ENCODE measurements at regions not wholly inside any gene's neighbourhood (a gene's known extent, or its start where the extent isn't known, plus 50 kb on each side); places are given as distances from the start of the nearest gene placed in this dataset.
"Not testable (repeated sequence)": the region's sequence is repeated elsewhere in the genome, so short reads cannot be mapped to it uniquely, and the experiment has no call there.

DNA sequence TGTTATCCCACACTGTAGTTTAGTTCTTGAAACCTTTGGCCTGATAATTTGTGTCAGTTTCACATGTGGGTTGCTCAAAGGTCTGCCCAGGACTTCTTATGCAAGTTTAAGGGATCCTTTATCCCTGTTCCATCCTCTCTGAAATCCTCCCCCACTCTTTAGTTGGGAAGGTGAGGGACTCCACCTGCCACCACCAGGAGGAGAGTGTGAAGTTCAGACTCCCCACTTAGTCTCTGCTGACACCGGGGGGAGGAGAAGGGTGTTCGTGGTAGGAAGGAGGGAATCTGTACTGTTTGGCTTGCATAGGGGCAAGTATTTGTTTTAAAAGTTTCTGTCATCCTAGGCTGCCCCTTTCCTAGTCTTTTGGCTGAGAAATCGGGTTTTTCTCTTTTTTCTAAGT, 211.8 kb downstream of the PPP4R3C start:
- in situ Hi-C loops (cut with HindIII; ENCODE audit: low pct_unique_long_range_greater_than_20kb, low sequenced_read_pairs): no loop called here
- TF ChIP-seq JUND (IDR thresholded peaks at IDR 0.05; ENCODE audit: low read depth): no peak

GRCh38 chrX:27242581-27242980, 220.6 kb downstream of the PPP4R3C start:
- no peak for TF ChIP-seq JUND (IDR thresholded peaks at IDR 0.05; ENCODE audit: low read depth)
- in situ Hi-C loops (cut with HindIII; ENCODE audit: low pct_unique_long_range_greater_than_20kb, low sequenced_read_pairs): no loop called here
- DNase-seq (ENCODE audit: low read depth in 1 of 2, low spot score in 1 of 2): no peak

More for the DNA sequence above, 211.8 kb downstream of the PPP4R3C start:
- no peak for DNase-seq (ENCODE audit: low read depth in 1 of 2, low spot score in 1 of 2)

DNA sequence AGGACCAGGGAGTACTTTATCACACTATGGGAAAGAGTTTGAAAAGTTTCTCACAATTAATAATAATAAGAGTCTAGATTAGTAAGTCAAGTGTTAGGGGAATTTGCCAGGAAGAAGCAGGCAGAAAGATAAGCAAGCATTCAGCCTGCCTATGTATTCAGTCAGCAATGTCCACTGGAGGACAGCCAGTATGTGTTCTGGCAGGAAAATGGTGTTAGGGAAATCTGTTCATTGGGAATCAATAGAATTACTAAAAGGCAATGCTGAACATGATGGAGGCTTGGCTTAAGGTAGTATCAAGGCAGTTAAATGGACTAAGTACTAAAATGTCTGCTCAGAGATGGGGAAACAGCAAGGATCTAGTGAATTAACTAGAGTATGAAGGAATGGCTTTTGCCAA, 221.2 kb downstream of the PPP4R3C start:
- in situ Hi-C loops (cut with HindIII; ENCODE audit: low pct_unique_long_range_greater_than_20kb, low sequenced_read_pairs): no loop called here
- TF ChIP-seq JUND (IDR thresholded peaks at IDR 0.05; ENCODE audit: low read depth): no peak
- DNase-seq (ENCODE audit: low read depth in 1 of 2, low spot score in 1 of 2): no peak

GRCh38 chrX:27240042-27240441, 223.1 kb downstream of the PPP4R3C start:
- in situ Hi-C loops (cut with HindIII; ENCODE audit: low pct_unique_long_range_greater_than_20kb, low sequenced_read_pairs); DNase-seq (ENCODE audit: low read depth in 1 of 2, low spot score in 1 of 2): not testable (repeated sequence)

- TF ChIP-seq JUND (IDR thresholded peaks at IDR 0.05; ENCODE audit: low read depth): no peak
- in situ Hi-C loops (cut with HindIII; ENCODE audit: low pct_unique_long_range_greater_than_20kb, low sequenced_read_pairs): no loop called here
- no peak for DNase-seq (ENCODE audit: low read depth in 1 of 2, low spot score in 1 of 2)
Observed at GRCh38 chrX:27236681-27237080, 226.5 kb downstream of the PPP4R3C start.

- DNase-seq (ENCODE audit: low read depth in 1 of 2, low spot score in 1 of 2): no peak
- in situ Hi-C loops (cut with HindIII; ENCODE audit: low pct_unique_long_range_greater_than_20kb, low sequenced_read_pairs): no loop called here
- no peak for TF ChIP-seq JUND (IDR thresholded peaks at IDR 0.05; ENCODE audit: low read depth)
Observed at GRCh38 chrX:27229721-27230120, 233.4 kb downstream of the PPP4R3C start.

GRCh38 chrX:27222661-27223060, 240.5 kb downstream of the PPP4R3C start:
- no peak for DNase-seq (ENCODE audit: low read depth in 1 of 2, low spot score in 1 of 2)
- in situ Hi-C loops (cut with HindIII; ENCODE audit: low pct_unique_long_range_greater_than_20kb, low sequenced_read_pairs): no loop called here
- no peak for TF ChIP-seq JUND (IDR thresholded peaks at IDR 0.05; ENCODE audit: low read depth)

DNA sequence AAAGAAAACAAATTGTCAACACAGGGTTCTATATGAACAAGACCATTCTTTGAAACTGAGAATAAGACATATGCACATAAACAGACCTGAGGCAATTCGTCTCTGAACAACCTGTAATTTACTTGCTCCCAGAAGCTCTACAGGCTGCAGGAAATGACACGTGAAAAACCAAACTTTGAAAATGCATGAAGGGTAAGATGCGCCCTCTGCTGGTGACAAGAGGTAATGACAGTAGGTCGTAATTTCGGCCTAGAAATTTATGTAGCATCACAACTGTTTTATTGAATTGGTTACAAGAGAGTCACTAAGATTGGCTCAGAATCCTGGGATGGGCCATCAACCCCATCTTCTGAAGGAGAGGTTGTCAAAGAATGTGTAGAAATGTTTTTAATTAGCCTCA, 276.5 kb downstream of the PPP4R3C start:
- DNase-seq (ENCODE audit: low read depth in 1 of 2, low spot score in 1 of 2): peak; percentile 4 to 63
- TF ChIP-seq JUND (IDR thresholded peaks at IDR 0.05; ENCODE audit: low read depth): no peak
- in situ Hi-C loops (cut with HindIII; ENCODE audit: low pct_unique_long_range_greater_than_20kb, low sequenced_read_pairs): no loop called here

DNA sequence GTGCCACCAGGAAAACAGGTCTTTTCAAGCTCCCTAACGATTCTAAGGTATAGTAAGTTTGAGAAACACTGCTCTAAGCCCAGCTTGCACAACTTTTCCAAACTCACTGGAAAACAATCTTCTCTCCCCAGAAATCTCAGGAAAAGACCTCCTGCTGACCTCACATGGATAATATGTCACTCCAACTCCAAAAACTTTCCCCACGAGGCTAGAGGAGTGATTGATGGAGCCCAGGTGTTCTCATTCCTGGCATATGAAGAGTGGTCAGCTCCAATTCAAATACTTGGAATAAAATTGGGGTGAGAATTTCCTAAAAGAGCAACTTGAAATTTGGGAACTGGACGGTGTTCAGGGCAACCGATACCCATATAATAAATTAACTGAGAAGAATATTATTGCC, 299.9 kb downstream of the PPP4R3C start:
- no peak for DNase-seq (ENCODE audit: low read depth in 1 of 2, low spot score in 1 of 2)
- TF ChIP-seq JUND (IDR thresholded peaks at IDR 0.05; ENCODE audit: low read depth): no peak
- in situ Hi-C loops (cut with HindIII; ENCODE audit: low pct_unique_long_range_greater_than_20kb, low sequenced_read_pairs): no loop called here

- no peak for TF ChIP-seq JUND (IDR thresholded peaks at IDR 0.05; ENCODE audit: low read depth)
- in situ Hi-C loops (cut with HindIII; ENCODE audit: low pct_unique_long_range_greater_than_20kb, low sequenced_read_pairs): no loop called here
- no peak for DNase-seq (ENCODE audit: low read depth in 1 of 2, low spot score in 1 of 2)
Observed at GRCh38 chrX:27162496-27162895, 300.6 kb downstream of the PPP4R3C start.

GRCh38 chrX:27156921-27157320, 306.2 kb downstream of the PPP4R3C start:
- in situ Hi-C loops (cut with HindIII; ENCODE audit: low pct_unique_long_range_greater_than_20kb, low sequenced_read_pairs): not testable (repeated sequence)

GRCh38 chrX:27136325-27136724, 326.8 kb downstream of the PPP4R3C start:
- in situ Hi-C loops (cut with HindIII; ENCODE audit: low pct_unique_long_range_greater_than_20kb, low sequenced_read_pairs): no loop called here
- DNase-seq (ENCODE audit: low read depth in 1 of 2, low spot score in 1 of 2): no peak
- TF ChIP-seq JUND (IDR thresholded peaks at IDR 0.05; ENCODE audit: low read depth): no peak

More at GRCh38 chrX:27156921-27157320, 306.2 kb downstream of the PPP4R3C start:
- DNase-seq (ENCODE audit: low read depth in 1 of 2, low spot score in 1 of 2): not testable (repeated sequence)

GRCh38 chrX:27132862-27133261, 330.3 kb downstream of the PPP4R3C start:
- no peak for DNase-seq (ENCODE audit: low read depth in 1 of 2, low spot score in 1 of 2)
- in situ Hi-C loops (cut with HindIII; ENCODE audit: low pct_unique_long_range_greater_than_20kb, low sequenced_read_pairs): no loop called here
- no peak for TF ChIP-seq JUND (IDR thresholded peaks at IDR 0.05; ENCODE audit: low read depth)

- DNase-seq (ENCODE audit: low read depth in 1 of 2, low spot score in 1 of 2); in situ Hi-C loops (cut with HindIII; ENCODE audit: low pct_unique_long_range_greater_than_20kb, low sequenced_read_pairs): not testable (repeated sequence)
Observed at GRCh38 chrX:27087176-27087575, 376.0 kb downstream of the PPP4R3C start.
